H1 (cell line): ENCODE measurements at regions not wholly inside any gene's neighbourhood (a gene's known extent, or its start where the extent isn't known, plus 50 kb on each side); places are given as distances from the start of the nearest gene placed in this dataset.

Experiments used
- CTCF ChIA-PET: fragments of 300-600 bp; sonication (Branson Sonifier 250); formaldehyde crosslinking; loops from one replicate; lab custom pipeline; 2021; ENCODE audit not compliant: partially characterized antibody; lab: Charles Lee
- POLR2A ChIA-PET: fragments of 300-600 bp; sonication (Branson Sonifier 250); formaldehyde crosslinking; loops from one replicate; lab custom pipeline; 2021; ENCODE audit warnings: inconsistent platforms; ENCODE audit not compliant: partially characterized antibody; lab: Charles Lee
- DNase-seq, 2 experiments: peaks; one replicate each; pipeline versions ENCODE4 v3.0.0 to v3.0.0-alpha.2; 2010 to 2022; ENCODE audit warnings: low spot score in 2 of 2, low read depth in 1 of 2, mixed read lengths in 1 of 2
- FAIRE-seq: peaks from 2 replicates; lab custom pipeline; 2011; peaks lifted over from hg19 to GRCh38; lab: Jason Lieb, UNC
- H2AFZ ChIP-seq: 2 replicates; pipeline ENCODE4 v1.8.1; 2012; ENCODE audit warnings: low read length, inconsistent platforms
- H2AK5ac ChIP-seq: 2 replicates; pipeline ENCODE4 v1.6.1; 2013; ENCODE audit warnings: low read depth, low read length
- H2BK120ac ChIP-seq: replicated peaks from 2 replicates; pipeline ENCODE3; 2013; ENCODE audit warnings: low read depth, low read length, inconsistent platforms
- H2BK12ac ChIP-seq: 2 replicates; pipeline ENCODE4 v1.6.1; 2013; ENCODE audit warnings: low read depth, low read length
- H2BK15ac ChIP-seq: 2 replicates; pipeline ENCODE4 v1.6.1; 2013; ENCODE audit warnings: low read length
- H2BK20ac ChIP-seq: 2 replicates; pipeline ENCODE4 v1.6.1; 2013; ENCODE audit warnings: low read length
- H2BK5ac ChIP-seq: 2 replicates; pipeline ENCODE4 v1.6.1; 2013; ENCODE audit warnings: low read depth, low read length
- H3K14ac ChIP-seq: 2 replicates; pipeline ENCODE4 v1.6.1; 2013; ENCODE audit warnings: inconsistent platforms; ENCODE audit not compliant: insufficient read length
- H3K18ac ChIP-seq: 2 replicates; pipeline ENCODE4 v1.6.1; 2013; ENCODE audit warnings: low read length; ENCODE audit errors: extremely low read depth
- H3K23ac ChIP-seq: 2 replicates; pipeline ENCODE4 v1.6.1; 2013; ENCODE audit warnings: inconsistent platforms; ENCODE audit not compliant: insufficient read length
- H3K23me2 ChIP-seq: 2 replicates; pipeline ENCODE4 v1.6.1; 2013; ENCODE audit warnings: low read depth, low read length
- H3K27ac ChIP-seq: 2 replicates; pipeline ENCODE4 v1.6.1; 2011; ENCODE audit warnings: low read depth, low read length, inconsistent platforms
- H3K27me3 ChIP-seq, 4 experiments: replicated peaks in 1 of 4; 1 replicate in 1 of 4; 2 replicates in 3 of 4; pipeline versions ENCODE4 v1.6.1 to v1.8.1; 2011 to 2013; ENCODE audit warnings: low read length in 3 of 4, mild to moderate bottlenecking in 3 of 4, inconsistent platforms in 2 of 4, mixed read lengths in 2 of 4, moderate library complexity in 1 of 4; ENCODE audit not compliant: control insufficient read depth in 3 of 4, insufficient read depth in 3 of 4; ENCODE audit errors: extremely low read depth in 1 of 4
- H3K36me3 ChIP-seq, 4 experiments: 2 replicates each; pipeline versions ENCODE4 v1.6.1 to v1.8.1; 2011 to 2013; ENCODE audit warnings: mild to moderate bottlenecking in 4 of 4, low read length in 3 of 4, moderate library complexity in 2 of 4, control low read depth in 1 of 4, inconsistent platforms in 1 of 4; ENCODE audit not compliant: insufficient read depth in 4 of 4, control insufficient read depth in 2 of 4
- H3K4ac ChIP-seq: replicated peaks from 2 replicates; pipeline ENCODE3; 2013; ENCODE audit warnings: low read length, low read depth, mixed read lengths, inconsistent platforms; ENCODE audit not compliant: insufficient read length
- H3K4me1 ChIP-seq, 4 experiments: replicated peaks in 1 of 4; 1 replicate in 1 of 4; 2 replicates in 3 of 4; pipeline versions ENCODE4 v1.6.1 to v1.8.1; 2011 to 2013; ENCODE audit warnings: low read length in 3 of 4, inconsistent platforms in 2 of 4, mixed read lengths in 1 of 4; ENCODE audit not compliant: insufficient read depth in 4 of 4, control insufficient read depth in 3 of 4
- H3K4me2 ChIP-seq, 2 experiments: 2 replicates each; pipeline versions ENCODE4 v1.6.1 to v1.8.1; 2011 to 2013; ENCODE audit warnings: low read depth in 2 of 2, low read length in 2 of 2, control low read depth in 1 of 2, inconsistent platforms in 1 of 2, mild to moderate bottlenecking in 1 of 2; ENCODE audit not compliant: insufficient read depth in 1 of 2
- H3K4me3 ChIP-seq, 4 experiments: fragments of 200-600, 300-600 bp in 1 of 4; sonication (generic), shearing (Covaris generic), sonication (Bioruptor Twin) in 1 of 4; 2 replicates each; pipeline versions ENCODE4 v1.5.1 to v1.8.1; 2011 to 2016; ENCODE audit warnings: low read length in 4 of 4, low read depth in 3 of 4, control low read depth in 2 of 4, inconsistent platforms in 2 of 4, mild to moderate bottlenecking in 2 of 4, mixed read lengths in 1 of 4, moderate library complexity in 1 of 4; ENCODE audit not compliant: insufficient read depth in 2 of 4; ENCODE audit errors: extremely low read depth in 1 of 4
- H3K56ac ChIP-seq: replicated peaks from 2 replicates; pipeline ENCODE3; 2013; ENCODE audit warnings: low read depth, mild to moderate bottlenecking, mixed read lengths, low read length, inconsistent platforms; ENCODE audit not compliant: insufficient read length
- H3K79me1 ChIP-seq: 2 replicates; pipeline ENCODE4 v1.6.1; 2013; ENCODE audit warnings: low read depth, low read length, control low read depth
- H3K79me2 ChIP-seq, 2 experiments: 2 replicates each; pipeline versions ENCODE4 v1.6.1 to v1.8.1; 2012 to 2013; ENCODE audit warnings: low read length in 2 of 2, mild to moderate bottlenecking in 2 of 2, inconsistent platforms in 1 of 2; ENCODE audit not compliant: insufficient read depth in 2 of 2, control insufficient read depth in 1 of 2
- H3K9ac ChIP-seq, 4 experiments: replicated peaks in 1 of 4; 1 replicate in 1 of 4; 2 replicates in 3 of 4; pipeline versions ENCODE4 v1.6.1 to v1.8.1; 2011 to 2013; ENCODE audit warnings: low read depth in 3 of 4, low read length in 3 of 4, control low read depth in 2 of 4, mild to moderate bottlenecking in 2 of 4, moderate library complexity in 2 of 4, inconsistent platforms in 1 of 4; ENCODE audit errors: extremely low read depth in 1 of 4
- H3K9me3 ChIP-seq, 2 experiments: 2 replicates each; pipeline versions ENCODE4 v1.6.1 to v1.8.1; 2012 to 2013; ENCODE audit warnings: mild to moderate bottlenecking in 2 of 2, moderate library complexity in 2 of 2, control low read depth in 1 of 2, inconsistent platforms in 1 of 2, low read depth in 1 of 2, low read length in 1 of 2, mixed read lengths in 1 of 2; ENCODE audit not compliant: insufficient read depth in 2 of 2
- H4K20me1 ChIP-seq, 2 experiments: replicated peaks in 1 of 2; 2 replicates each; pipeline versions ENCODE3 to v1.8.1; 2011 to 2013; ENCODE audit warnings: inconsistent platforms in 2 of 2, low read length in 2 of 2, mild to moderate bottlenecking in 1 of 2; ENCODE audit not compliant: insufficient read depth in 2 of 2, control insufficient read depth in 1 of 2
- H4K5ac ChIP-seq: 2 replicates; pipeline ENCODE4 v1.6.1; 2013; ENCODE audit warnings: low read length, low read depth, mixed read lengths, inconsistent platforms; ENCODE audit not compliant: insufficient read length
- H4K8ac ChIP-seq: 2 replicates; pipeline ENCODE4 v1.8.0; 2013; ENCODE audit warnings: mild to moderate bottlenecking, moderate library complexity, low read length, inconsistent platforms; ENCODE audit not compliant: insufficient read depth; ENCODE audit errors: extremely low read depth
- H4K91ac ChIP-seq: replicated peaks from 2 replicates; pipeline ENCODE3; 2013; ENCODE audit warnings: low read length, mixed read lengths, inconsistent platforms; ENCODE audit not compliant: insufficient read length
- EGR1 ChIP-seq: IDR thresholded peaks from 2 replicates; pipeline ENCODE4 v1.6.1; 2011; ENCODE audit warnings: low read depth, low read length, borderline replicate concordance
- EP300 ChIP-seq, 2 experiments: IDR thresholded peaks; 1 replicate in 1 of 2; 2 replicates in 1 of 2; pipeline ENCODE4 v1.6.1; 2011 to 2012; ENCODE audit warnings: low read depth in 2 of 2, low read length in 2 of 2, mild to moderate bottlenecking in 2 of 2, borderline replicate concordance in 1 of 2, inconsistent platforms in 1 of 2, moderate library complexity in 1 of 2
- RNF2 ChIP-seq: fragments of 200-900, 300-1000 bp; sonication (generic); IDR thresholded peaks from 2 replicates; pipeline ENCODE4 v1.7.1; 2016; ENCODE audit warnings: borderline replicate concordance, low read depth, mild to moderate bottlenecking, antibody characterized with exemption, low read length; ENCODE audit not compliant: poor library complexity, severe bottlenecking; ENCODE audit errors: missing control alignments
- TAF1 ChIP-seq: IDR thresholded peaks from 2 replicates; pipeline ENCODE4 v1.6.1; 2011; ENCODE audit warnings: mild to moderate bottlenecking, low read depth, low read length
- YY1 ChIP-seq: IDR thresholded peaks from 2 replicates; pipeline ENCODE4 v1.6.1; 2011; ENCODE audit warnings: low read depth, mild to moderate bottlenecking, low read length
- WGBS, 2 experiments: shearing (Covaris generic) in 1 of 2; methylation state at CpG; one replicate each; pipeline versions ENCODE4 v1.1.6 to v1.1.7; 2013 to 2015; ENCODE audit warnings: low lambda C conversion rate in 2 of 2, mixed read lengths in 2 of 2, inconsistent platforms in 1 of 2, low coverage in 1 of 2, missing lambda C conversion rate in 1 of 2; ENCODE audit not compliant: insufficient replicate concordance in 2 of 2, insufficient coverage in 1 of 2, insufficient read length in 1 of 2; ENCODE audit errors: extremely low coverage in 1 of 2, missing lambda C conversion rate in 1 of 2; 5-methylcytosine and 5-hydroxymethylcytosine counted together
- TF ChIP-seq, protein P1 (sequence below): IDR thresholded peaks from 2 replicates; pipeline ENCODE4 v1.6.1; 2012; ENCODE audit warnings: low read length, inconsistent platforms

DNA sequence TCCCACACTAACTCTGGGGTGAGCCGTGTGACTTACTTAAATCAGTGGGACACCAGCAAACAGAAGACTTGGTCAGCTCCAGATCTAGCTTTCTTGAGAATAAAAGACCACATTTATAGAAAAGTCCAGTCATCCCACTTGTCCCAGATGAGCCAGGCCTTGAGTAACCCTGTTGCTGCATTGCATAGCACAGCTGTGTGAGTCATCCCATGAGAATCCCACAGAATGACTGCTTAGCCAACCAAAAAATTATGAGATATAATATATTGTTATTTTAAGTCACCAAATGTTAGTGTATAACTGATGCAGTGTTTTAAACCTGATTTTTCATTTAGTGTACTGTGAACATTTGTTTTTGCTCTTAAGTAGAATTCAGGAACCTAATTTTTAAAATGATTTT lies 94.2 kb upstream of the FSHR start:
- ChIA-PET CTCF (interaction anchor here (1.6 kb wide), 1 partner anchor 10 kb away, joined by 3 read pairs; no protein-coding TSS in a partner anchor), POLR2A (no interaction called here)
- Histone ChIP-seq H3K4ac (no peak overlapping the region), H3K18ac (no peak overlapping the region), H4K91ac (no peak overlapping the region), H3K23me2 (no peaks in the 10 kb centered on the region), H3K4me3 (no peak overlapping the region), H3K23ac (no peak overlapping the region), H4K5ac (no peak overlapping the region), H3K79me2 (no peaks in the 10 kb centered on the region), H3K79me1 (no peaks in the 10 kb centered on the region), H3K27ac (no peak overlapping the region), H3K4me2 (no peak overlapping the region), H3K36me3 (no peaks in the 10 kb centered on the region), H3K9ac (no peak overlapping the region), H3K9me3 (no peaks in the 10 kb centered on the region), H3K27me3 (no peaks in the 10 kb centered on the region), H4K8ac (no peak overlapping the region), H2AFZ (no peak overlapping the region), H2BK5ac (no peak overlapping the region), H2BK20ac (no peak overlapping the region), H4K20me1 (no peaks in the 10 kb centered on the region), H3K56ac (no peak overlapping the region), H2AK5ac (no peak overlapping the region), H3K4me1 (no peaks in the 10 kb centered on the region), H2BK120ac (no peak overlapping the region), H2BK12ac (no peak overlapping the region), H2BK15ac (no peak overlapping the region), H3K14ac (no peak overlapping the region)
- TF ChIP-seq EP300 (IDR thresholded peaks at IDR 0.05; ENCODE audit: borderline replicate concordance in 1 of 2, low read depth in 2 of 2, low read length in 2 of 2): no peak
- TF ChIP-seq EGR1: no peak
- TF ChIP-seq, protein P1, sequence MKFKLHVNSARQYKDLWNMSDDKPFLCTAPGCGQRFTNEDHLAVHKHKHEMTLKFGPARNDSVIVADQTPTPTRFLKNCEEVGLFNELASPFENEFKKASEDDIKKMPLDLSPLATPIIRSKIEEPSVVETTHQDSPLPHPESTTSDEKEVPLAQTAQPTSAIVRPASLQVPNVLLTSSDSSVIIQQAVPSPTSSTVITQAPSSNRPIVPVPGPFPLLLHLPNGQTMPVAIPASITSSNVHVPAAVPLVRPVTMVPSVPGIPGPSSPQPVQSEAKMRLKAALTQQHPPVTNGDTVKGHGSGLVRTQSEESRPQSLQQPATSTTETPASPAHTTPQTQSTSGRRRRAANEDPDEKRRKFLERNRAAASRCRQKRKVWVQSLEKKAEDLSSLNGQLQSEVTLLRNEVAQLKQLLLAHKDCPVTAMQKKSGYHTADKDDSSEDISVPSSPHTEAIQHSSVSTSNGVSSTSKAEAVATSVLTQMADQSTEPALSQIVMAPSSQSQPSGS: no peak
- TF ChIP-seq RNF2: no peak
- TF ChIP-seq TAF1: no peak
- TF ChIP-seq YY1: no peak
- no peak for DNase-seq
- FAIRE-seq: no peak
- 96% methylated on average over 1 of the region's 1 CpG; no CpG with 5 or more reads in 1 of the 2 experiments for WGBS, 2 experiments
